Thymus (tissue), 11 donors: ENCODE measurements at regions not wholly inside any gene's neighbourhood (a gene's known extent, or its start where the extent isn't known, plus 50 kb on each side); places are given as distances from the start of the nearest gene placed in this dataset.

Source experiments
- DNase-seq, 9 donors: peaks; one replicate each; pipeline ENCODE4 v3.0.0-alpha.2; 2013; ENCODE audit warnings: low spot score in 9 of 9, low read depth in 6 of 9, missing footprints in 1 of 9
- H3K27ac ChIP-seq, 2 donors: one replicate each; pipeline ENCODE4 v1.5.1; 2013; ENCODE audit warnings: control low read depth in 1 of 2, low read depth in 1 of 2, low read length in 1 of 2, mild to moderate bottlenecking in 1 of 2, moderate library complexity in 1 of 2
- H3K27me3 ChIP-seq, 2 donors: one replicate each; pipeline ENCODE4 v1.5.1; 2013; ENCODE audit warnings: low read length in 1 of 2; ENCODE audit not compliant: control insufficient read depth in 2 of 2, insufficient read depth in 1 of 2
- H3K36me3 ChIP-seq, 2 donors: one replicate each; pipeline ENCODE4 v1.5.1; 2013; ENCODE audit warnings: low read length in 1 of 2, mild to moderate bottlenecking in 1 of 2, moderate library complexity in 1 of 2; ENCODE audit not compliant: control insufficient read depth in 2 of 2, insufficient read depth in 2 of 2
- H3K4me1 ChIP-seq, 2 donors: one replicate each; pipeline ENCODE4 v1.5.1; 2013; ENCODE audit warnings: low read length in 2 of 2; ENCODE audit not compliant: control insufficient read depth in 2 of 2, insufficient read depth in 2 of 2
- H3K4me3 ChIP-seq, 2 donors: one replicate each; pipeline ENCODE4 v1.5.1; 2013; ENCODE audit warnings: low read length in 2 of 2, control low read depth in 1 of 2, mild to moderate bottlenecking in 1 of 2
- H3K9me3 ChIP-seq, 2 donors: one replicate each; pipeline ENCODE4 v1.5.1; 2013; ENCODE audit warnings: low read length in 1 of 2, mild to moderate bottlenecking in 1 of 2; ENCODE audit not compliant: control insufficient read depth in 2 of 2, insufficient read depth in 1 of 2
- WGBS: extraction: QIAGEN DNeasy Blood & Tissue Kit; methylation state at CpG from one replicate; pipeline ENCODE4 v1.1.7; 2013; 5-methylcytosine and 5-hydroxymethylcytosine counted together
- donor health status: healthy.

DNA sequence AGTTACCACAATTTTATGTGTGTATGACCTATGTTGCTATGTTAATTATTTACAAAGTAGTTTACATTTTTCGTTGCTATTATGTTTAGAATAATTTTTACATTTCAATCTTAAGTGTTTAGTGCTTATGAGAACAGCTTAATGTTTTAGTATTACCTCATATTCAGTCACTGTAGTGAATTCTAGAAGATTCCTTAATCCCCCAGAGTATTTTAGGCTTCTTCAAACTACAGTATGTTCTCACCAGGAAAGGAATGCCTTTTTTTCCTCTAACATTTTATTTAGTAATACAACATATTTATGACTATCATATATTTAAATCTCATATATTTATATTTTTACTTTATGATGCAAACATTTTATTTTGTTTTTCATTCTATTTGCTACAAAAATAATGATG, 612.1 kb upstream of the KLHL1 start:
- no peaks in the 10 kb centered on the region for H3K4me1 ChIP-seq
- 91% methylated on average over 1 of the region's 1 CpG for WGBS

GRCh38 chr13:70714993-70715392, 606.7 kb upstream of the KLHL1 start:
- WGBS = 93% methylated on average over 1 of the region's 1 CpG

More for the DNA sequence above, 612.1 kb upstream of the KLHL1 start:
- no peak overlapping the region for H3K27ac ChIP-seq
- H3K27me3 ChIP-seq = no peaks in the 10 kb centered on the region
- H3K9me3 ChIP-seq = no peaks in the 10 kb centered on the region
- no peak overlapping the region for H3K4me3 ChIP-seq
- no peaks in the 10 kb centered on the region for H3K36me3 ChIP-seq
- DNase-seq = no peak

GRCh38 chr13:70708775-70709174, 600.5 kb upstream of the KLHL1 start:
- no peak overlapping the region for H3K27ac ChIP-seq
- no peaks in the 10 kb centered on the region for H3K27me3 ChIP-seq
- no peaks in the 10 kb centered on the region for H3K9me3 ChIP-seq
- no peaks in the 10 kb centered on the region for H3K4me1 ChIP-seq
- DNase-seq = no peak
- no peaks in the 10 kb centered on the region for H3K36me3 ChIP-seq
- no peak overlapping the region for H3K4me3 ChIP-seq

More at GRCh38 chr13:70714993-70715392, 606.7 kb upstream of the KLHL1 start:
- Histone ChIP-seq H3K36me3 (no peaks in the 10 kb centered on the region), H3K27me3 (no peaks in the 10 kb centered on the region), H3K9me3 (no peaks in the 10 kb centered on the region), H3K4me1 (no peaks in the 10 kb centered on the region), H3K4me3 (no peak overlapping the region), H3K27ac (no peak overlapping the region)
- no peak for DNase-seq

DNA sequence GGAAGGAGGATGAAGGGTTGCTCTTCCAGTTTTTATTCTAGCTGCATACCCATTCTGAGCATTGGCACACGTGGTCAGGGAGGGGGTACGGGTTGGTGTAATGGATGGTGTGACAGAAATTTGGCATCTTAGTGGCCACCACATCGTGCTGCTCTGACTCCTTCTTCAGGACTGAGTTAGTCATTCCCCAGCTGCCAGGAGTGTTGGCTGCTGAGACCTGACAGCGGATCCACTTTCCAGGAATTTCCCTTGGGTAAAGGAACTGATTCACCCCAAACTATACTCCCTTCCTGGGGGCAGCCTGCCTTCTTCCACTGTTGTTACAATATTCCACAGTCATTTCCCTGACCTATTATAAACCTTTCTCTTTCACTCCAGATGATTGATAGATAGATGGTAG, 595.5 kb upstream of the KLHL1 start:
- Histone ChIP-seq H3K4me3 (no peak overlapping the region), H3K9me3 (no peaks in the 10 kb centered on the region), H3K36me3 (no peaks in the 10 kb centered on the region), H3K27me3 (no peaks in the 10 kb centered on the region), H3K4me1 (no peaks in the 10 kb centered on the region), H3K27ac (no peak overlapping the region)
- WGBS = 88% methylated on average over 4 of the region's 4 CpGs
- no peak for DNase-seq

DNA sequence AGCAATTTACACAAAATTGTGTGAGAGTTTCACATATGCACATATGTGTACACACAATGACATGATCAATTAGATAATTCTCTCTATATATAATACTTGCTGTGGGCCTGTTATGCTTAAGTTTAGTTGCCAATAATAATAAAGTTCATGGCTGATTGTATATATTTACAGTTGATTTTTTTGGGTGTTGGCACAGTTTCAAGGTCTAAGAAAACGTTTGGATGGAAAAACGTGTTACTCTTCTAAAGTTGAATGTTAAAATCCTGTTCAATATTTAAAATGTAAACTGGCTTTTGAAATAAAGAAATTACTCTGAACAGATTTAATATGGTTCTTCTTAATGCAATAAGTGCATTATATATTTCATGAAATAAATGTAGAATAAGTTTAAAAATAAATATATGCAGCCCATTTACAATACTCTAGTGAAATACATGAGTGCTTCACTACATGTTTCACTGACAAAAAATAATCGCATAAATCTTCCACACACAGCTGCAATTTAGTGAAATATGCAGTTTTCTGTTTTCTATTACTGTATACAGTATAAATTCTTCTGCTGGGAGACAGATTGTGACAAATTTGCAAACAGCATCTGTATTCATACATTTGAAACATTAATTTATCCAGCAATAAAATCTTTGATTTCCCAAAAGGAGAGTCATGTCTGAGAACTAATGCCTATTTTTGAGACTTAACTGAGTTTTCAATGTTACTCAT, 586.9 kb upstream of the KLHL1 start:
- Histone ChIP-seq H3K27ac (no peak overlapping the region), H3K27me3 (no peaks in the 10 kb centered on the region), H3K4me1 (no peaks in the 10 kb centered on the region), H3K36me3 (no peaks in the 10 kb centered on the region), H3K4me3 (no peak overlapping the region), H3K9me3 (no peaks in the 10 kb centered on the region)
- WGBS = 90% methylated on average over 3 of the region's 3 CpGs
- no peak for DNase-seq

DNA sequence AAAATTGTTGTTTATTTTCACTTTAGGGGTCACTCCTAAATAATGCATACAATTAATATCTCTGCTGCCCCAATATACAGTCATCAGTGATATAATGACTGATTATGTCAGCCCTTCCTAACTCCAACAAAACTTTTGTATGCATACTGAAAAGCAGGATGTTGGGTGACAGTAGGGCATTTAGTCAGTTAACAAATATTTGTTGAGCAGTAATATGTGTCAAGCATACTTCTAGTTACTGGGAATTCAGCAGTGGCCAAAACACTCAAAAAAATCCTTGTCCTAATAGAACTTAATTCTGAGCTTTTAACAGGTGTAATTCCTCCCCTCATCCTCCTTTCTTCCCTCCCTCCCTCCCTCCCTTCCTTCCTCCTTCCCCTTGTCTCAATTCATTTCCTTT, 560.7 kb upstream of the KLHL1 start:
- Histone ChIP-seq H3K9me3 (peaks cover 0 to 13% of the 10 kb centered on the region in 2 donors), H3K27ac (no peak overlapping the region), H3K36me3 (no peaks in the 10 kb centered on the region), H3K4me3 (no peak overlapping the region), H3K4me1 (no peaks in the 10 kb centered on the region), H3K27me3 (no peaks in the 10 kb centered on the region)
- no peak for DNase-seq

DNA sequence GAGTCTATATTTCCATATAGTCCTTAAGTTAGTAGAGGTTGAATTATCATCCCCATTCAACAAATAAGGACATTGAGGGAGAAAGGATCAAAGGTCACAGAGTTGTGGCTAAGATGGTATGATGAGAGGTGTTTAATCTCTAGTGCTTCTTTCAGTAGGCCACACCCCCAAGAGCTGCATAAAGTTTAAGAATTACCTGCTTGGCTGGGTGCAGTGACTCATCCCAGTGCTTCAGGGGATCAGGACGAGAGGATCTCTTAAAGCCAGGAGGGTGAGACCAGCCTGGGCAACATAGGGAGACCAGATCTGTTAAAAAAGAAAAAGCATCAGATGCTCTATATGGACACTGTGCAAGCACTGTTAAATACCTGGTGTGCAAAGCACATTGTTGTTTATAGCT, 560.0 kb upstream of the KLHL1 start:
- Histone ChIP-seq H3K36me3 (no peaks in the 10 kb centered on the region), H3K4me3 (no peak overlapping the region), H3K4me1 (no peaks in the 10 kb centered on the region), H3K27ac (no peak overlapping the region), H3K9me3 (peaks cover 0 to 13% of the 10 kb centered on the region in 2 donors), H3K27me3 (no peaks in the 10 kb centered on the region)
- DNase-seq = no peak
- WGBS = 84% methylated on average over 1 of the region's 1 CpG

- WGBS = 99% methylated on average over 1 of the region's 1 CpG
- Histone ChIP-seq H3K36me3 (no peaks in the 10 kb centered on the region), H3K4me3 (no peak overlapping the region), H3K4me1 (no peaks in the 10 kb centered on the region), H3K27ac (no peak overlapping the region), H3K9me3 (peaks cover 0 to under 1% of the 10 kb centered on the region in 2 donors), H3K27me3 (no peaks in the 10 kb centered on the region)
- DNase-seq = no peak
Measured at GRCh38 chr13:70666883-70667556, 558.8 kb upstream of the KLHL1 start.

DNA sequence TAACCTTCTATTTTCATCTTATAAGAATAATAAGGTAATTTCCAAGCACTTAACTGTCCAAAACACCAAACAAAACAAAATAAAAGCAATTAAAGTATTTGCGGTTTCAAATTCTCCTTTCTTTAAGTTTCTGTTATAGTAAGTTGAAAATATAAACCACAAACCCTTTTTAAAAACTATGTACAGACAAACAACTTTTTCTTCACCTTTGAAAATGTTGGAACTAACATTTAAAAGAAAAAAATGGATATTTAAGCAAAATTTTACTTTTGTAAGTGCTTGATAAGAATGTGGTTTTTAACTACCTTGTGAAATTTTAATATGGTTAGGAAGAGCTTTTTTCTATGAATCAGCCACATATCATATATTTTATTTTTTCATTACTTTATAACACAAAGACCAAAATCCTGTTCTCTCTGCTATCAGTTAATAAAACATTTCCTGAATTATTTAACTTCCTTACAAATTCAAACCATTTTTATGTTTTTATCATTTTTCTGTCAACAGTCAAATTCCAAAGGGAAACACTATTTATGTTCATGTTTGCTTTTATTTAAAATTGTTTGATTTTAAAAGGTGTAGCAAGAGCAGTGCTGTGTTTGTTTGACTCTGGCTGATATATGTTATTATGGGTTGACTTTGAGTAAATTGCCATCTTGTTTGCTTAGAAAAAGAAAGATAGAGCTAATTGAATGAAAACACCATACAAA, 554.1 kb upstream of the KLHL1 start:
- Histone ChIP-seq H3K4me3 (no peak overlapping the region), H3K4me1 (no peaks in the 10 kb centered on the region), H3K36me3 (no peaks in the 10 kb centered on the region), H3K9me3 (no peaks in the 10 kb centered on the region), H3K27ac (no peak overlapping the region), H3K27me3 (no peaks in the 10 kb centered on the region)
- WGBS = 17% methylated on average over 1 of the region's 1 CpG
- DNase-seq = no peak
